ENCODE measurements at regions not wholly inside any gene's neighbourhood (a gene's known extent, or its start where the extent isn't known, plus 50 kb on each side); places are given as distances from the start of the nearest gene placed in this dataset.

DNA sequence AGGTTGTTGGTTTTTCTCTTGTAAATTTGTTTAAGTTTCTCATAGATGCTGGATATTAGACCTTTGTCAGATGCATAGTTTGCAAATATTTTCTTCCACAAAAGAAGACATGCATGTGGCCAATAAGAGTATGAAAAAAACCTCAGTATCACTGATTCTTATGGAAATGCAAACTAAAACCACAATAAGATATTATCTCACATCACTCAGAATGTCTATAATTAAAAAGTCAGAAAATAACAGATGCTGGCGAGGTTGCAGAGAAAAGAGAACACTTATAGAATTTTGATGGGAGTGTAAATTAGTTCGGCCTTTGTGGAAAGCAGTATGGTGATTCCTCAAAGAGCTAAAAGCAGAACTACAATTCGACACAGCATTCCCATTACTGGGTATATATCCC is 1355.6 kb downstream of the FAM133A start:
- TF ChIP-seq, protein P1, sequence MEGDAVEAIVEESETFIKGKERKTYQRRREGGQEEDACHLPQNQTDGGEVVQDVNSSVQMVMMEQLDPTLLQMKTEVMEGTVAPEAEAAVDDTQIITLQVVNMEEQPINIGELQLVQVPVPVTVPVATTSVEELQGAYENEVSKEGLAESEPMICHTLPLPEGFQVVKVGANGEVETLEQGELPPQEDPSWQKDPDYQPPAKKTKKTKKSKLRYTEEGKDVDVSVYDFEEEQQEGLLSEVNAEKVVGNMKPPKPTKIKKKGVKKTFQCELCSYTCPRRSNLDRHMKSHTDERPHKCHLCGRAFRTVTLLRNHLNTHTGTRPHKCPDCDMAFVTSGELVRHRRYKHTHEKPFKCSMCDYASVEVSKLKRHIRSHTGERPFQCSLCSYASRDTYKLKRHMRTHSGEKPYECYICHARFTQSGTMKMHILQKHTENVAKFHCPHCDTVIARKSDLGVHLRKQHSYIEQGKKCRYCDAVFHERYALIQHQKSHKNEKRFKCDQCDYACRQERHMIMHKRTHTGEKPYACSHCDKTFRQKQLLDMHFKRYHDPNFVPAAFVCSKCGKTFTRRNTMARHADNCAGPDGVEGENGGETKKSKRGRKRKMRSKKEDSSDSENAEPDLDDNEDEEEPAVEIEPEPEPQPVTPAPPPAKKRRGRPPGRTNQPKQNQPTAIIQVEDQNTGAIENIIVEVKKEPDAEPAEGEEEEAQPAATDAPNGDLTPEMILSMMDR (conservative IDR thresholded peaks at IDR 0.05): no peak
- no peak overlapping the region for H3K27ac ChIP-seq

DNA sequence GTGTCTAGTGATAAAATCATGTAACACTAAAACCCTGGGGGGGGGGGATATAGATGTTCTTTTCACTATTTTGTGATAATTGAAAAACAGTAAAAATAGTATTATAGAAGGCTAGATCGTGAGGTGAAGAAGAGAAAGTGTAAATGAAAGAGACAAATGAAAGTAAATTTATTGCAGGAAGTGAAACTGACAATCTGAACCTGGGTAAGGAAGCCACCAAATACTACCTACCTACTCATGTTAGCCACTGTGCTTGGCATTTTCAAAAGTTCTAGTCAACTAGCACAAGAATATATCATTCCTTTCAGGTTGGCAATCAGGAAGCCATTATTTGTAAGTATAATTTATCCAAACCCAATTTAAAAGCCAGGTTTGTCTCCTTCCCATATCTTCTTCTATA is 1366.1 kb downstream of the FAM133A start:
- no peak overlapping the region for H3K27ac ChIP-seq
- TF ChIP-seq, protein P1 (conservative IDR thresholded peaks at IDR 0.05): no peak

DNA sequence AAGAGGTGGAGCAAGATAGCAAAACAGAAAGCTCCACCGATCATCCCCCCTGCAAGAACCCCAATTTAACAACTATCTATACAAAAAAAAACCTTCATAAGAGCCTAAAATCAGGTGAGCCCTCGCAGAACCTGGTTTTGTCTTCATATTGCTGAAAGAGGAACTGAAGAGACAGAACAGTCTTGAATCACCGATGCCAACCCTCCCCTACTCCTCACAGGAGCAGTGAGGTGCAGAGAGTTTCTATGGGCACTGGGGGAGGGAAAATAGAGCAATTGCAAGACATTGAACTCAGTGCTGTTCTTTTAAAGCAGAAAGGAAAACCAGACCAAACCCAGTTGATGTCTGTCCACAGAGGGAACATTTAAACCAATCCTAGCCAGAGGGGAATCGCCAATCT is 1370.3 kb downstream of the FAM133A start:
- TF ChIP-seq, protein P1 (conservative IDR thresholded peaks at IDR 0.05): no peak
- no peak overlapping the region for H3K27ac ChIP-seq

DNA sequence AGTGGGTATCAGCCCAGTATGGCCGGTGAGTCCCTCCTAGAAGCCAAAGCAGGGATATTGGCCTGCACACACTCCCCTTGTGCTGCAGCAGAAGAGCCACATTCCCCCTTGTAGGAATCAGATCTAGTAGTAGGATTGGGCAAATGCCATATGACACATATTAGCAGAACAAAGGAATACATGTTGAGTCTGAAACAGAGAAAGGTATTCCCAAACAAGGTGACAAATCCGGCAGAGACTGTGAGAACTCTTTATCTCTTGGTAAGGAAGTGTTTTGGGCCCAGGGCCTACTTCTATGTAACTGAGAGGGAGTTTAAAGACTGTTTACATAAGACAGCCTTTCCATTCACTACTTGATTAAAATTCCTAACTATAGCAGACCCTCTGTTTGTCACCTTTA is 1382.0 kb downstream of the FAM133A start:
- no peak overlapping the region for H3K27ac ChIP-seq
- TF ChIP-seq, protein P1 (conservative IDR thresholded peaks at IDR 0.05): no peak

DNA sequence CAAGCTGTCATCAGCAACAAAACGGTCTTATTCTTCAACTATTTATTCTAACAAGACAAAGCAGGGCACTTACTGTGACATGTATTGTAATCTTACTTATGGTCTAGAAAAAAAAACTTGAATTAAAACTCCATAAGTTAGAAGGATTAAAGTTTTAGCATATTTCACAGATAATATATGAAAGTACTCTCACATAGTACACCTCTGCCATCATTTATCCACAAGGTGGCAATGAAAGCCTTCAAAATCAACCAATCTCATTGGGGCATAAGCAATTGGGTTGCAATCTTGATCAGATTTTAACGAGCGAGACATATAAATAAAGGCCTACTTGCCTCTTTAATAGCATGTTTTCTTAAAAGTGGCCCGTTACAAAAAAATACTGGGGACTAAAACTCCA is 1382.9 kb downstream of the FAM133A start:
- no peak overlapping the region for H3K27ac ChIP-seq
- TF ChIP-seq, protein P1 (conservative IDR thresholded peaks at IDR 0.05): 0 out of 2 replicates have a peak, but pooled peaks have one; percentile 19

DNA sequence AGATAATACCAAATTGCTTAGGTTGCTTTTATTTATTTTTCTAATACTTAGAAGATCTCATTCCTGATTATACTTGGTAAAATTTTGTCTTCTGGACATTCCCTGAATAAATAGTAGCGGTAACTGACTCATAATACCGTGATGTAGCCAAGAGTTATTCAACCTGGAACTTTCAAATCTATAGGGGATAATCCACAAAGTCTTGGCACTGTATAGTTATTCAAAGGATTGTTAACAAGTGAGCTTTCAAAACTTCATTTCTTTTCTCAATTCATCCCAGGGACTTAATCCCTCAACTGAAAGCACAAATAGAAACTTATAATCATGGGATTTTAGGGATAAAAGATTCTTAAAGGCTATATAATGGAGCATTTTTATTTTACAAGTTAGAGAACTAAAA is 1383.3 kb downstream of the FAM133A start:
- H3K27ac ChIP-seq: no peak overlapping the region
- TF ChIP-seq, protein P1 (conservative IDR thresholded peaks at IDR 0.05): no peak

DNA sequence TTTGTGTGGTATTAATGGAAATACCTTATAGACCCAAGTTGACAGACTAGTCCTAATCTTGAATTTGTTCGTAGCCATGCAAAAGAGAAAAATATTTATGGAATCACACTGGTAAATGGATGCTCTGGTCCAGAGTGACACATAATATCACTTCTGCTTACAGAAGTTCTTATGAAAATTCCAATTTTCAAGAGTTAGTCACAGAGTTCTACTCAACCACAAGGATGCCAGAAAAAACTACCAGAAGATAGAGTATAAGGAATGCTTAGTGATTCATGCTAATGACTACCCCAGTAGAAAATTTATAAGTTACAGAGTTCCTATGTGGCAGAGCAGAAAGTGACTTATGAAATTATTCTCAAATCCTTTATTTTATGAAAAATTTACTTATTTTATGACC is 1384.8 kb downstream of the FAM133A start:
- TF ChIP-seq, protein P1 (conservative IDR thresholded peaks at IDR 0.05): no peak
- no peak overlapping the region for H3K27ac ChIP-seq

DNA sequence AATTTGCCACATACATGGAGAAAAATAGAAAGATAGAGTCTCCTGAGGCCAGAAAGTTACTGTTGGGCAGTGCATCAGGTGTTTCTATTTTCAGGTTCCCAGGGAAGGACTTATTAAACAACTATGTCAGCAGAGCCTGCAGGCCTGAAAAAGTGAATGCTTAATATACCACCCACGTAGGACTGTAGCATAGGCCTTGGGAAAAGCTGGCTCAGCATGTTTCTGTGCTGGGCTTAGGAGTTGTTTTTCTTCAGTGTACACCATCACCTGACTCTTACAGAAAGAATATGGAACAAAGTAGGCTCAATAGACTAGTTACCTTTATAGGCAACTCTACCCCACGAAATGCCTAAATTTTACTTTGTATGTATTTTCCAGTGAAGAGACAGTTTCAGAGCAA is 1385.9 kb downstream of the FAM133A start:
- TF ChIP-seq, protein P1 (conservative IDR thresholded peaks at IDR 0.05): no peak
- H3K27ac ChIP-seq: no peak overlapping the region

Data from VCaP (cell line).